ENCODE measurements at regions not wholly inside any gene's neighbourhood (a gene's known extent, or its start where the extent isn't known, plus 50 kb on each side); places are given as distances from the start of the nearest gene placed in this dataset.

DNA sequence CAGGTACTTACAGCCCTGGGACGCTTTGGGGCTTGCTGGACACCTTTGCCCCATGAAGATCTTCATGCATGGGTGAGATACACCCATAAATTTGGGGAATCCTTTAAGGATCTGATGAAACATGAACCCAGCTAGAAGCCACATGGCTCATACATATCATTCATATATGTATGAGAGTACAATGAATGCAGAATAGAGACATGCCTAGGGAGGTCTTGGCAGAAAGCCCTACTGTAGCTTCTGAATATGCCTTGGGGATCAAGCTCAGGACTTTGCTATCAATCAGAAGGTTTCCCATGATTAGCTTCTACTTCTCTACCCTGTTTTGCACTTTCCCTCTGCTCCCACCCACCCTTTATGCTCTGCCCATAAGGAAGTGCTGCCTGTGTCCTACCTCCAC is 368.4 kb downstream of the LPIN1 start:
- no peak overlapping the region for H3K27ac ChIP-seq
- TF ChIP-seq, protein P1, sequence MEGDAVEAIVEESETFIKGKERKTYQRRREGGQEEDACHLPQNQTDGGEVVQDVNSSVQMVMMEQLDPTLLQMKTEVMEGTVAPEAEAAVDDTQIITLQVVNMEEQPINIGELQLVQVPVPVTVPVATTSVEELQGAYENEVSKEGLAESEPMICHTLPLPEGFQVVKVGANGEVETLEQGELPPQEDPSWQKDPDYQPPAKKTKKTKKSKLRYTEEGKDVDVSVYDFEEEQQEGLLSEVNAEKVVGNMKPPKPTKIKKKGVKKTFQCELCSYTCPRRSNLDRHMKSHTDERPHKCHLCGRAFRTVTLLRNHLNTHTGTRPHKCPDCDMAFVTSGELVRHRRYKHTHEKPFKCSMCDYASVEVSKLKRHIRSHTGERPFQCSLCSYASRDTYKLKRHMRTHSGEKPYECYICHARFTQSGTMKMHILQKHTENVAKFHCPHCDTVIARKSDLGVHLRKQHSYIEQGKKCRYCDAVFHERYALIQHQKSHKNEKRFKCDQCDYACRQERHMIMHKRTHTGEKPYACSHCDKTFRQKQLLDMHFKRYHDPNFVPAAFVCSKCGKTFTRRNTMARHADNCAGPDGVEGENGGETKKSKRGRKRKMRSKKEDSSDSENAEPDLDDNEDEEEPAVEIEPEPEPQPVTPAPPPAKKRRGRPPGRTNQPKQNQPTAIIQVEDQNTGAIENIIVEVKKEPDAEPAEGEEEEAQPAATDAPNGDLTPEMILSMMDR (IDR thresholded peaks at IDR 0.05) = no peak
- no peak for TF ChIP-seq ZFX (IDR thresholded peaks at IDR 0.05; ENCODE audit: borderline replicate concordance)

DNA sequence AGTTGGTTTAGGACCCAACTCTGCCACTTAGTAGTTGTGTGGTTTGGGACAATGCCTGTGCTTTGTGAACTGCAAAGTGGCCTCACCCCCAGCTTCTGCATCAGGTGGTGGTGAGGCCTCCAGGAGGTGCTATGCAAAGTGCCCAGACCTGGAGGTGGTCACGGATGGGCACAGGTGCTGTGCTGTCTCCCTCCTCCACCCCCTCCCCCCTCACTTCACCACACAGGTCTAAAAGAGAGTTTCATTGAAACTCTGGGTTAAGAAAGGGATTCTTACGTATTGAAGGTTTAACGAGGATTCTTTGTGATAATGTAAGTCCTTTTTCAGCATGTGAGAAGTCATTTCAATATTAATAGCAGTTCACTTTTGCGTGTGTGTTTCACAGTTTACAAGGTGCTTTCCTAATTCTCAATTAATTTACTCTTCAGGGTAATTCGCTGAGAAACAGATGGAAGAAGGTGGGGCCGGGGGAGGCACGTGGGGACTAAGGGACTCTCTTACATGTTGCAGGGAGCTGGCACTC is 369.9 kb downstream of the LPIN1 start:
- TF ChIP-seq, protein P1 (IDR thresholded peaks at IDR 0.05) = no peak
- TF ChIP-seq ZFX (IDR thresholded peaks at IDR 0.05; ENCODE audit: borderline replicate concordance) = no peak
- H3K27ac ChIP-seq = no peak overlapping the region

DNA sequence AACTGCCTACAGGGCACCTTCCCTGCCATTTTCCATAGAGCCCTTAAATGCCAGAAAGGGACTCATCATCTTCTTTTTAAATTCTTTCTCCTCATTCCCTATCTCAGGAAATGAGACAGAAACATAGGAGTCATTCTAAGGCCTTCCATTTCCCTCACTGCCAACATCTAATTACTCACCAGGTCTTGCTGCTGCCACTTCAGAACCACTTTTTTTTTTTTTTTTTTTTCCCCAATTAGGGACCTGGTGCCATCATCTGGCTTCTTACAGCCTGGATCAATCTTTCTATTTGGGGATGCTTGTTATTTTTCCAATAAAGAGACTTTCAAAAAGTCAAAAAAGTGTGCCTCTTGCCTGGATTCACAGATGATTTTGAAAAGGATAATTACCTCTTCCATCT is 373.4 kb downstream of the LPIN1 start:
- H3K27ac ChIP-seq = no peak overlapping the region
- TF ChIP-seq, protein P1 (IDR thresholded peaks at IDR 0.05) = no peak
- TF ChIP-seq ZFX (IDR thresholded peaks at IDR 0.05; ENCODE audit: borderline replicate concordance) = no peak

DNA sequence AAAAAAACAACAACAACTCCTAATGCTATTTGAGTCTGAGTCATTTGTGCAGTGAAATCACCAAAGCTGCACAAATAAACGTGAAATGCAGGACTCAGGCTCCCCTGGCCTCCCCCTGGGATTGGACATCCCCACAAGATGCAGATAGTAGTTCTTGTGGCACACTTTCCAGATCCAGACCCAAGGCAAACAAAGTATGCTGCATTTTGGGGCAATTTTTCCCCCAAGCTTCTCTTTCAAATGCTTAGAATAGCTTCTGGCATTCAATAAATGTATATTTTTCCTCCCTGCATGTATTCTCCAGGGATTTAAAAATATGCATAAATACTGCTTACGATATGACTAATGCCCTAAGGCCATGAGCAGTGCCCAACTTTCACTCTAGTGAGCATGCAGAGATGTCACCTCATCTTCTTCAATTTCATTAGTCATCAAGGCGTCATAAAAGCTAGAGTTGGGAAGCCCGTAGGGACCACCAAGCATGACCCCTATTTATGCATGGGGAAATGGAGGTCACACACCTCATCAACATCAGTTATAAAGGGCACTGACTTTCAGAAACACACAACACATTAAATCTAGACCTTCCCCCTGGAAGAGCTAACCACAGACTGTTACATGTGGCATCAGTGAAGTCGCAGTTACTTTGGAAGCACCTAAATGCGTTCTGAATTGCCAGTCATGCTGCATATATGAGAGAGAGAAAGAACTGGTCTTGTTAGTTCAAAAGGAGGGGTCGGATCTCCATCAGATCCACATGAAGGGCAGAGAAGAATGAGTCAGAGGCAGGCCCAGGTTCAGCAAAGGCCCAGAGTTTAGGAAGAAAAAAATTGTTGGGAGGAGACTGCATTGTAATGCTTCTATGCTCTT is 374.1 kb downstream of the LPIN1 start:
- TF ChIP-seq, protein P1 (IDR thresholded peaks at IDR 0.05) = no peak
- no peak for TF ChIP-seq ZFX (IDR thresholded peaks at IDR 0.05; ENCODE audit: borderline replicate concordance)
- H3K27ac ChIP-seq = no peak overlapping the region

DNA sequence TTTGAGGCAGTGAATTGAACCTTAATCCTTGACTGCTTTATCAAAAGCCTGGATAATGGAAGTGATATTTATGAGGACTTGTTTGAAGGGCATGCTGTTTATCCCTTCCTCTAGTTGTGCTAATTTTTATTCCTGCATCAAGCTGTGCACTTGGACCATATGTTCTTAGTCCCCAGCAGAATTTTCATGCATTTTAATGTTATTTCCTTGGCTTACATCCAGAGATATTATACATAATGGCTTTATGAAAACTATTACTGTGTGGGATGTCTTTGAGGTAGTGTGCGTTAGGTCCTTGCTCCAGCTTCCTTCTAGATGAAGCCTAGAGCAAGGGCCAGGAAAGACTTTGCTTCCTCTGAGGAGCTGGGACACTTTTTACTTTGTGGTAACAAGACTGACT is 378.4 kb downstream of the LPIN1 start:
- no peak for TF ChIP-seq ZFX (IDR thresholded peaks at IDR 0.05; ENCODE audit: borderline replicate concordance)
- TF ChIP-seq, protein P1 (IDR thresholded peaks at IDR 0.05) = no peak
- no peak overlapping the region for H3K27ac ChIP-seq

DNA sequence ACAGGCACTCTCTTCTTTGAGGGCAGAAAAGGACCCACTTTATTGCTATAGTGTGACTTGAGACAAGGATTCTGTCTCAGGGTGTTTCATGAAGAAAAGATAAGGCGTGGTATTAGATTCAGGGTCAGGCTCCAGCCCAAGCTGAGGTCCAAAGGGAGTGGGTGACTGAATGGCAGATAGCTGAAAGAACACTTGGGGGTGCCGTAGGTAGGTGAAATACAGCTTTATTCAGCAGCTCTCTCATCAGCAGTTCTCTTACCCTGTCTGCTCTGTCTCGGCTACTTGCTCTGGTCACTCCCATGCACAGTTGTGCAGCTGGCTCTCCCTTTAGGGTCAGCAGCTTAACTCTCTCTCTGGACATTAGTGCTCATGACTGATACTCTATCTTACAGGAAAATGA is 379.9 kb downstream of the LPIN1 start:
- TF ChIP-seq, protein P1 (IDR thresholded peaks at IDR 0.05) = no peak
- no peak for TF ChIP-seq ZFX (IDR thresholded peaks at IDR 0.05; ENCODE audit: borderline replicate concordance)
- H3K27ac ChIP-seq = no peak overlapping the region

DNA sequence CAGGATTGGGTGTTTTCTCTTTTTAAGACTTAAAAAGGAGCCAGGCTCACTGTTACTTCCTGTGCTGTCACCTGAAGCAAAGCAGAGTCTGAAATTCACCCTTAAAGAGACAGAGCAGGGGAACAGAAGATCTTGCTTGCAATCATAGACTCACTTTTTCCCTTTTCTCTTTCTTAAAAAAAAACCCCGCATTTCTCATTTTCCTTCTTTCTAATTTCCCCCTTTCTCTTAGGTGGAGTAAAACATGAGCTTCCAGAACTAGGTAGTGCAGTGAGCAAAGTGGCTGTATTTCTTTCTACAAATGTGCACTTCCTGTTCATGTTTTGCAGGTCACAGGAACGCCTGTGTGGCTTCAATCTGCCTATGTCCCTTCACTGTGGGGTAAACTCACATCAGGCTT is 381.2 kb downstream of the LPIN1 start:
- H3K27ac ChIP-seq = no peak overlapping the region
- no peak for TF ChIP-seq ZFX (IDR thresholded peaks at IDR 0.05; ENCODE audit: borderline replicate concordance)
- TF ChIP-seq, protein P1 (IDR thresholded peaks at IDR 0.05) = no peak

All from 22Rv1 (cell line).